Osteoblast (primary cell): ENCODE measurements at regions not wholly inside any gene's neighbourhood (a gene's known extent, or its start where the extent isn't known, plus 50 kb on each side); places are given as distances from the start of the nearest gene placed in this dataset.

Experiments
- DNase-seq: peaks from one replicate; pipeline ENCODE4 v3.0.0; 2011; ENCODE audit warnings: low spot score, mixed read lengths; ENCODE audit not compliant: insufficient read length; ENCODE audit errors: missing footprints
- H2AFZ ChIP-seq: 2 replicates; pipeline ENCODE4 v1.6.0; 2011; ENCODE audit warnings: mild to moderate bottlenecking, low read length
- H3K27ac ChIP-seq: 2 replicates; pipeline ENCODE4 v1.5.1; 2011; ENCODE audit warnings: mild to moderate bottlenecking, low read depth, low read length, moderate library complexity
- H3K27me3 ChIP-seq: 2 replicates; pipeline ENCODE4 v1.6.0; 2012; ENCODE audit warnings: mild to moderate bottlenecking, control low read depth, inconsistent platforms, low read length, moderate library complexity; ENCODE audit not compliant: insufficient read depth
- H3K36me3 ChIP-seq: 2 replicates; pipeline ENCODE4 v1.5.1; 2011; ENCODE audit warnings: mild to moderate bottlenecking, low read length, control low read depth, moderate library complexity; ENCODE audit not compliant: insufficient read depth
- H3K4me1 ChIP-seq: 2 replicates; pipeline ENCODE4 v1.5.1; 2011; ENCODE audit warnings: mild to moderate bottlenecking, low read length, control low read depth, moderate library complexity; ENCODE audit not compliant: insufficient read depth
- H3K4me2 ChIP-seq: 2 replicates; pipeline ENCODE4 v1.6.0; 2011; ENCODE audit warnings: mild to moderate bottlenecking, low read length; ENCODE audit not compliant: insufficient read depth
- H3K4me3 ChIP-seq: fragments of 200-600 bp; sonication (generic); 3 replicates; pipeline ENCODE4 v1.5.1; 2012; ENCODE audit warnings: mild to moderate bottlenecking, low read length, inconsistent platforms; ENCODE audit not compliant: insufficient read depth
- H3K79me2 ChIP-seq: 2 replicates; pipeline ENCODE4 v1.6.0; 2012; ENCODE audit warnings: mild to moderate bottlenecking, low read length, control low read depth, inconsistent platforms; ENCODE audit not compliant: insufficient read depth
- H3K9me3 ChIP-seq: 2 replicates; pipeline ENCODE4 v1.5.1; 2011; ENCODE audit warnings: low read depth, low read length, control low read depth
- H4K20me1 ChIP-seq: 2 replicates; pipeline ENCODE4 v1.6.0; 2012; ENCODE audit warnings: mild to moderate bottlenecking, low read length, control low read depth; ENCODE audit not compliant: insufficient read depth
- TF ChIP-seq, protein P1 (sequence below): IDR thresholded peaks from 2 replicates; pipeline ENCODE4 v1.5.1; 2011; ENCODE audit warnings: mild to moderate bottlenecking, low read depth, low read length, moderate library complexity; ENCODE audit errors: extremely low read depth

DNA sequence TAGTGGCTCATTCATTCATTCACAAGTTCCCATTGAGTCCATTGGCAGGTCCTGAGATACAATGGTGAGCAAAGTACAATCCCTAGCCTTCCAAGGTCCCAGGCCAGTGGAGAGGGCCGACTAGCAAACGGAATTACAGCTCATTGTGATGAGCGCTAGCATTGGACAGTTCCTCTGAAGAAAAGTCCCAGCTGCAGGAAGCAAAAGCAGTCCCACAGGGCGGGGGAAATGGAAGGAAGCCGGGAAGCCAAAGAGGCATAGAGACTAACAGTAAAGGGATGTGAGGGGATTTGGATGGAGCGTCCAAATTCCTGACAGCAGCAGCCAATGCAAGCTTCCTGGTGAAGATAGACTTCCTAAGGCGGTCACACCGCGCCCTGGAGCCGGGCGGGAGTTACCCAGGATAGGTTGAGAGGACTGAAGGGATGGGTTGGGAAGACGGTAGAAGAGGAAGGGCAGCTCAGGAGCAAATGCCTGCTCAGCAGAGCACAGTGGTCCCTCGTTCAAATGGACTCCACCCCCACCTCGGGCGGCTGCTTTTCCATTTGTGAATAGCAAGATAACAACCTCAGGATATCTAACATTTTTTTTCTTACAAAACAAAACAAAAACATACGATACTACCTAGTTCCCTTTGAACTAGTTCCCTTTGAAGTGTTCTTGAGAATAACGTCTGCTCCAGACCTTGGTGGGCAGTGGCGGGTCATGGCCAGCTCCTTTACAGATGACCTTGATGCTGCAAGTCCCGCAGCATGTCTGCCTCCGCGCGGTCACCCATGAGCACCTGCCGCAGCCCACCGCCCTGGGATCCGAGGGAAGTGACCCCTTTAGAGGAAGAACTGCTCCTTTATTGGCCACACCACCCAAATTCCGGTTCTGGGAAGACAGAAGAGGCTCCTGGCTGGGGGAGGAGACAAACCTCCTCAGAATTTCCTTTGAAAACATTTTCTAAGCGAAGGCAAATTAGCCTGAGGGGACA, 132.9 kb downstream of the RASSF10 start:
- H3K27ac ChIP-seq: no peak overlapping the region
- H3K27me3 ChIP-seq: no peaks in the 10 kb centered on the region
- no peaks in the 10 kb centered on the region for H3K79me2 ChIP-seq
- peaks cover 43% of the 10 kb centered on the region for H3K4me1 ChIP-seq
- H2AFZ ChIP-seq: no peak overlapping the region
- H3K36me3 ChIP-seq: no peaks in the 10 kb centered on the region
- DNase-seq: no peak
- no peak overlapping the region for H3K4me2 ChIP-seq
- H3K9me3 ChIP-seq: no peaks in the 10 kb centered on the region
- H3K4me3 ChIP-seq: no peak overlapping the region
- H4K20me1 ChIP-seq: no peaks in the 10 kb centered on the region
- TF ChIP-seq, protein P1, sequence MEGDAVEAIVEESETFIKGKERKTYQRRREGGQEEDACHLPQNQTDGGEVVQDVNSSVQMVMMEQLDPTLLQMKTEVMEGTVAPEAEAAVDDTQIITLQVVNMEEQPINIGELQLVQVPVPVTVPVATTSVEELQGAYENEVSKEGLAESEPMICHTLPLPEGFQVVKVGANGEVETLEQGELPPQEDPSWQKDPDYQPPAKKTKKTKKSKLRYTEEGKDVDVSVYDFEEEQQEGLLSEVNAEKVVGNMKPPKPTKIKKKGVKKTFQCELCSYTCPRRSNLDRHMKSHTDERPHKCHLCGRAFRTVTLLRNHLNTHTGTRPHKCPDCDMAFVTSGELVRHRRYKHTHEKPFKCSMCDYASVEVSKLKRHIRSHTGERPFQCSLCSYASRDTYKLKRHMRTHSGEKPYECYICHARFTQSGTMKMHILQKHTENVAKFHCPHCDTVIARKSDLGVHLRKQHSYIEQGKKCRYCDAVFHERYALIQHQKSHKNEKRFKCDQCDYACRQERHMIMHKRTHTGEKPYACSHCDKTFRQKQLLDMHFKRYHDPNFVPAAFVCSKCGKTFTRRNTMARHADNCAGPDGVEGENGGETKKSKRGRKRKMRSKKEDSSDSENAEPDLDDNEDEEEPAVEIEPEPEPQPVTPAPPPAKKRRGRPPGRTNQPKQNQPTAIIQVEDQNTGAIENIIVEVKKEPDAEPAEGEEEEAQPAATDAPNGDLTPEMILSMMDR: no peak

DNA sequence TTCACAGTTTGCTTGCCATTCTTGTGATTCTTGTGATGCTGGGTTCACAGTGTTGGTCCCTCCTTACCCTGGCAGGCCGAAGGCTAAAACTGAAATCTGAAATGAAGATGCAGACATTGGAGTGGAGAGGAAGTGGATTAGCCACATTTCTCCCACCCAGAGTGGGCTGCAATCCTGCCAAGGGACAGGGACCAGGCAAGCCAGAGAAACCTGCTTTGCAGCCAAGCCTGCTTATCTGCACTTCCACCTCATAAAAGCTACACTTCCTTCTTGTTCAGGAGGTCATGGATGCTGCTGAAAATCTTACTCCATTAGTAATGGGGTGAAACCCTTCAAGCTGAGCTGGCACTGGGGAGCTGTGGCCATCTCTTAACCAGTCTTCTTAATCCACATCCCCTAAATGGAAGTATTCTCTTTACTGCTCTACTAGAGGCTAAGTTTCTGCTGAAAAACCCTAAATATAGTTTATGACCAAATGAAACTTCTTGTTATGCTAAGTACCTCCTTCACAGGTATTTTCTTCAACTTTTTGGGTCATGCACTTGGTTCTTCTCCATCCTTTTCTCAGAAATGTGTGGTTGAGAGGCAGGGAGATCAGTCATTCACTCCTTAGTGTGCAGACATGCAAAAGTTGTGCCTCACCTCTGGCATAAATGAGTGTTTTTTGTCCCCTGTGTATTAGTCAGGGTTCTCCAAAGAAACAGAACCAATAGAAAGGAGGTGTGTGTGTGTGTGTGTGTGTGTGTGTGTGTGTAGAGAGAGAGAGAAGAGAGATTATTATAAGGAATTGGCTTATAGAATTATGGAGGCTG, 133.9 kb upstream of the BMAL1 start:
- no peaks in the 10 kb centered on the region for H3K36me3 ChIP-seq
- peak overlapping the region; percentile 5 for H2AFZ ChIP-seq
- TF ChIP-seq, protein P1: no peak
- no peaks in the 10 kb centered on the region for H3K9me3 ChIP-seq
- no peak overlapping the region for H3K27ac ChIP-seq
- no peaks in the 10 kb centered on the region for H3K79me2 ChIP-seq
- no peaks in the 10 kb centered on the region for H4K20me1 ChIP-seq
- no peak overlapping the region for H3K4me3 ChIP-seq
- H3K4me1 ChIP-seq: peaks cover 31% of the 10 kb centered on the region
- H3K27me3 ChIP-seq: no peaks in the 10 kb centered on the region
- no peak overlapping the region for H3K4me2 ChIP-seq
- DNase-seq: no peak

DNA sequence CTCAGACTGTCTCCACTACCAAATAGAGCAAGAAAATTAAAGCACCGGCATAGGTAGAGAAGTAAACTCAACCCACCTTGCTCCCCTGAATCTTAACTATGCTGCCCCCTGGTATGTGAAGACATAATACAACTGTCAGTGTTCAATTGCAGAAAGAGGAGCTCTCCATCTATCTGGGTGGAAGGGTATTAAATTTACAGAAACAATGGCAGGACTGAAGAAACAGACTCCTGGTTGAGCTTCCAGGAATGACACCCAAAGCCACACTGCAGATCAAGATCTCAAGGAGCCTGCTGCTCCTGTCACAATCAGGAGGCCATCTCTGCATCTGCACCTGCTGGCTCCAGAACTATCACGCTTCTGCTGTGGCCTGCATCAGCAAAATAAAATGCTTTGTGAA, 132.1 kb upstream of the BMAL1 start:
- H3K27me3 ChIP-seq: no peaks in the 10 kb centered on the region
- H4K20me1 ChIP-seq: no peaks in the 10 kb centered on the region
- H3K4me2 ChIP-seq: no peak overlapping the region
- H2AFZ ChIP-seq: no peak overlapping the region
- TF ChIP-seq, protein P1: no peak
- no peaks in the 10 kb centered on the region for H3K79me2 ChIP-seq
- peaks cover 22% of the 10 kb centered on the region for H3K4me1 ChIP-seq
- no peaks in the 10 kb centered on the region for H3K9me3 ChIP-seq
- no peak overlapping the region for H3K27ac ChIP-seq
- peak; percentile 61 for DNase-seq
- no peaks in the 10 kb centered on the region for H3K36me3 ChIP-seq
- no peak overlapping the region for H3K4me3 ChIP-seq

DNA sequence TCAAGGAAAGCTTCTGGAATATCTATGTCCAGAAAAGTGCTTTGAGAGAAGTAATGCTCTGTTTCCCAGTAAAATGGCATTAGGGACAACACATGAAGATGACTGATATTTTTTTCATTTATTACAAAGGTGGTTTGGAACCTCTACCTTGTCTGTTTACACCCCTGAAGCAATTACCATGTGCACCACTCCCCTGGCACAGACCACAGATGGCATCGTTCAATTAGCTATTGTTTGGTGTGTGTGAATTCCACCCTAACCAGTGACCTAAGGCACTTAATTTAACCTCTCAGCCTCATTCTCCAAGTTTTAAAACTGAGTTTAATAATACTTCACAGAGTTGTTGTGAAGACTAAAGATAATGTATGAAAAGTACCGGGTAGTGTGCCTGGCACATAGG, 127.6 kb upstream of the BMAL1 start:
- no peaks in the 10 kb centered on the region for H3K36me3 ChIP-seq
- no peak overlapping the region for H2AFZ ChIP-seq
- no peaks in the 10 kb centered on the region for H4K20me1 ChIP-seq
- no peak overlapping the region for H3K4me3 ChIP-seq
- TF ChIP-seq, protein P1: no peak
- no peak for DNase-seq
- H3K4me2 ChIP-seq: no peak overlapping the region
- H3K9me3 ChIP-seq: no peaks in the 10 kb centered on the region
- no peaks in the 10 kb centered on the region for H3K79me2 ChIP-seq
- no peak overlapping the region for H3K27ac ChIP-seq
- H3K27me3 ChIP-seq: no peaks in the 10 kb centered on the region
- H3K4me1 ChIP-seq: no peaks in the 10 kb centered on the region
